ENCODE measurements at regions not wholly inside any gene's neighbourhood (a gene's known extent, or its start where the extent isn't known, plus 50 kb on each side); places are given as distances from the start of the nearest gene placed in this dataset.

- DNase-seq: no peak
These were observed 759.9 kb downstream of the SATB2 start for GRCh38 chr2:198697794-198698193.

GRCh38 chr2:198697218-198697617 is 760.5 kb downstream of the SATB2 start:
- no peak for DNase-seq

DNA sequence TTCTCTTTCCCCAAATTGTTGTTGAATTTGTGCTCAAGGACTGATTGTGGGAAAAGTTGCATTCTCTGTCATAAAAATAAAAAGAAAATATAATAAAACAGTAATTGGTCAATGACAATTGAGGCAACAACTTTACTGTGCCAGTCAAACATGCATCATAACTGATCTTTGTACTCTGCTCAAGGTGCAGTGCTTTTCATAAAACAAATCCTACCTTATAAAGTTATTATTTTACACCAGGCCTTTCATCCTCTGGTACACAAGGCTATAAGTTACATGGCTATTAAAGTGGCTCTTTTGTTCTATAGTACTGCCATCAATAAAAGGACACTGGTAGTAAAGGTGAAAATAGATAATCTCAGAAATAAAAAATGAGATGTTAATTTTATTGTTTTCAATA is 761.9 kb downstream of the SATB2 start:
- no peak for DNase-seq

GRCh38 chr2:198692907-198693510 is 764.7 kb downstream of the SATB2 start:
- DNase-seq: no peak

DNA sequence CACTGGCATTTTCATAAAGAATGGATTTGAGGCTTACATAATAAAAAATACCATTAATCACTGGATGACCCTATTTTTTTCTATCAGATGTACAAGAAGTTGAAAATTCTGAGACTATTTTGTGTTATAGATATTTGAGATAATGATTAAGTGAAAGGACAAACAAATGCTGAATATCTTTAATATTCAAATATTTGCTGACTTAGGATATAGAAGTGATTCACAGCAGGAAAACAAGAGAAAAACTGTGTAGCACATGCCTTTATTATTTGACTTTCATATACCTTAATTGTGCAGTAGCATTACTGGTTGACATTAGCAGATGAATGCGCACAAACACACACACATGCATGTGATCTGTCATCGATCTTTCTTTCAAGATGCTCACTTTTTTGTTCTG is 766.5 kb downstream of the SATB2 start:
- no peak for DNase-seq

- DNase-seq: no peak
These were observed 793.4 kb downstream of the SATB2 start for GRCh38 chr2:198664321-198664720.

GRCh38 chr2:198662905-198663304 is 794.8 kb downstream of the SATB2 start:
- no peak for DNase-seq

- DNase-seq: no peak
These were observed 797.2 kb downstream of the SATB2 start for GRCh38 chr2:198660501-198660900.

- no peak for DNase-seq
These were observed 798.5 kb downstream of the SATB2 start for GRCh38 chr2:198659096-198659870.

DNA sequence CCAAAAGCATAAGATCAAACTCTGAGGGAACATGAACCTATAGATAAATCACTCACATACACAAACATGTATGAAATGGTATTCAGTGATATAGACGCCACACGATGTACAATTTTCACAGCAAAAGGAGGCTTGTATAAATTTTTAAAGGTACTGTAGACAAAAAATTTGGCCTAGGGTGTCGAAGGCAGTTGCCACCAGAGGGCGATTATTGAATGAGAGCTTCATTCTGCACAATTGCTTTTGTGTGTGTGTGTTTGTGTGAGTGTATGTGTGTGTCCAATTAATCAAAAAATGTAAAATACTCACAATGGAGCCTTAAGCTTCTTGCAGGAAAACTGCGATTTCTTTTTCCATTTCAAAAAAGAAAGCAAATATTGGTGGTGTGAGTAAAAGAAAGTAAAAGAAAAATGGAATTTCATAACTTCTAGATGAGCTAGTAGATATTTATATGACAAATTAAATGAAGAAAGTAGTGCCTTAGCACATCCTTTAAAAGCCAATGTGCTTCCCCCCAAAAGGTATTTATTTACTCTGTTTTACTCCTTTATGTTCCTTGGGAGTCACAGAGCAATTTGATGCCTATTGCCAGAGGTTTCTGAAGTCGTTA is 800.1 kb downstream of the SATB2 start:
- no peak for DNase-seq

- no peak for DNase-seq
These were observed 800.9 kb downstream of the SATB2 start for GRCh38 chr2:198656869-198657268.

DNA sequence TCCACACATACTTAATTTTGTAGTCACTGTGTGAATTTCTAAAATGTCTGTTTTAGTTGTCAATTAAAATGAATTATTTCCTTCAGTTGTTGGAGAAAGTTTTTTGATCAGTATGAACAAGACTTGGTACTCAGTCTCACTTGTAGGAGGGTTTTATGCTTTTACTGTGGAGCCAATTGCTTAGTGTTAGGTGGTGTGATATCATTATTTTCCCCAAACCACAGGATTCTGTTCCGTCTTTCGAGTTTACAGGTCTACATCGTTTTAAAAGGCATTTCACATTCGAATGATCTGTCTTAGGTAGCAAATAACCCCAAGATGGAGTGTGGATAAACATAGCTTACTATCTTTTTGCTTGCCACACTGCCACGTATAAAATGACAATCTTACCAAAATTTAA is 803.1 kb downstream of the SATB2 start:
- no peak for DNase-seq

- no peak for DNase-seq
These were observed 804.4 kb downstream of the SATB2 start for GRCh38 chr2:198653311-198653710.

DNA sequence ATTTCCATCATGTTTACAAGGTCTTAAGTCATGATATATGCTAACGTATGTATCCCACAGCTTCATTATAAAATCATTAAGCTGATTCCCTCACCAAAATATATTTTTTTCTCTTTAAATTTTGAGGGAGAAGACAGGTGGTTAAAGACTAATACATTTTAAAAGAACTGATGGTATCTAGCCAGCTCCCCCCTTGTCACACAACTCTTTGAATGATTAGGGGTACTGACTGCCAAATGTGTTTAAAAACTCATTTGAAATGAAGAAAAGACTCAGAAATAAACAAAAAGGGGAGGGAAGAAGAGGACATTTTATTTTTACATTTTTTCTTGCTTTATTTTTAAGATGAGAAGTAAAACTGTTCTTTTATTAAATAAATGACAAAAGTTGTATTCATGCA is 805.3 kb downstream of the SATB2 start:
- DNase-seq: no peak

DNA sequence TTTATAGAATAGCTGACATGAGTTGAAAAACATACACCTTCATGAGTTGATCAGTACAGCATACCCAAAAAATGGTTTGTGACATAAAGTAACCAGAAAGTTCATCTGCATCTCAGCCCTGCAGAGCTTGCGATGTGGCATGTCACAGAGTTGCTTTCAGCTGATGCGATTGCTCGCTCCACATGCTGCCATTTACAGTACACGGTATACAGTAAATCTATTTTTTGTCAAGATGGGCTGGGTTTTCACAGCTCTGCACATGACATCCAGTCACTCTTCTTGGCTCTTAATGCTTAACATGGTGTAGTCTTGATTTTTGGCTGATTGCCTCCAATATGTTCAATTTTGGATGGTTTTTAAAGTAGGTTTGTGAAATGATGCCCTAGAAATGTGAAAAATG is 811.9 kb downstream of the SATB2 start:
- DNase-seq: no peak

GRCh38 chr2:198641161-198641560 is 816.6 kb downstream of the SATB2 start:
- no peak for DNase-seq

DNA sequence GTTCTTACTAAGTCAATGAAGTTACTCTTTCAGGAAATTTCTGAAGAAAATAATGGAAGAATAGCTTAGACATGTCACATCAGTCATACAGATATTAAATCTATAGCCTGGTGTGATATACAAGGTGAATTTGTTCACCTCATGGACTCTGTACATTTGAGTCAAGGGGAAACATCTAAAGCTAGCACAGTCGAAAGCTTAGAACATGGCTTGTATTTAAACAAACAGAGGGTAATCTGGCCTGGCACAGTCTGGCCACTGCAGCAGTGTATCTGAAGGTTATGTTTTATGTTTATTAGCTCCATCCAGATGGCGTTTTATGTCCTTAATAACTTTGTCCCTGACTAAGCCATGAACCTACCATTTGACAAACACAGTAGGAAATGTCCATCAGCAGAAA is 817.3 kb downstream of the SATB2 start:
- DNase-seq: no peak

DNA sequence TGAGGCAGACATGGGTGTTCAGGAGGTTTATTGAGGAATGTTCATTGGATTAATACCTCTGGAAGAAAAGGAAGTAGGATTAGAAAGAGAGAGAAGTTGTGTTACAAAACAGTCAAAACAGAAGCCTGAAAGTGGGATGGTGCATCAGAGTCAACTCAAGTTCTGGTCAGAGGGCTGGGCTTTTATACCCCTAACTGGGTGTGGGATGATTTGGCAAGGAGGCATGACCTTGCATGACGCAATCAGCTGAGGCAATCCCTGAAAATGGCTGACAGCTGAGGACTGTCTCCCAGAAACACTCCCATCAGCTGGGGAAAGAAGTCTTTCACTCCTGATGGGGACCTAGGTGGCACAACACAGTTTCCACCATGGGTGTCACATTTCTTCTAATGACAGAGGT is 818.2 kb downstream of the SATB2 start:
- no peak for DNase-seq

GRCh38 chr2:198638577-198638976 is 819.2 kb downstream of the SATB2 start:
- DNase-seq: no peak

DNA sequence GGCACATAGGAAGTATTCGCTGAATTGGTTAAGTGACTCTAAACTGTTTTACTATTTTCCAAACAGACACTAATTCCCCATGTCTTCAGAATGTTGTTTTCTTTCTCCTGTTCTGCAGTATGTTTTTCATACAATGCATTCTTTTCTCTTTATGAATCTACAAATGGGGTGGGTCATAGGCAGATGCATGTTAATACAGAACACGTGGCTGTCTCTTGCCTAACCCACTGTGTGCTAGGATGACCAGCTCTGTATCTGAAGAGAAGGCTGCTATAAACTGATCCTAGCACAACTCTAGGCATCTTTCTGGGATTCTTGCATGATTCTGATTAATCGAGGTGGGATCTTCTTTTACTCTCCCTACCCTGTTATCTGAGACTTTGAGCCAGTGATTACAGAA is 826.0 kb downstream of the PLCL1 start:
- no peak for DNase-seq

DNA sequence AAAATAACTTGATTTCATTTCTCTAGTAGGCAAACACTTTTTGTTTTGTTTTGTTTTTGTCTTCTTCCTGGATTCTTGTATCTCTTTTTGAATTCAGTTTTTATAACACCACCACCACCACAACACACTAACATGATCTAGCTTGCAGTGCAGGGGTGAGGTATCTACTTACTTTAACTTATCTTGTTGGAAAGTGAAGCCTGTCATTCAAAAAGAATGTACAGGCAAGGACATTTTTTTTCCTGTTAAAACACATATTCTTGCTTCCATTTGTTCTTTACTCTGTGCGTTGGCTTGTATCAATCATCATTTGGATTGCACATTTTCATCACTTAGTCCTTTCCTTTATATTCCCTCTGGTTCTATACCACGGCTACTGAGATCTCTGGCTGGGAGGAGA is 824.2 kb downstream of the PLCL1 start:
- no peak for DNase-seq

GRCh38 chr2:198622986-198623730 is 818.8 kb downstream of the PLCL1 start:
- no peak for DNase-seq

- no peak for DNase-seq
These were observed 811.6 kb downstream of the PLCL1 start for GRCh38 chr2:198615972-198616371.

DNA sequence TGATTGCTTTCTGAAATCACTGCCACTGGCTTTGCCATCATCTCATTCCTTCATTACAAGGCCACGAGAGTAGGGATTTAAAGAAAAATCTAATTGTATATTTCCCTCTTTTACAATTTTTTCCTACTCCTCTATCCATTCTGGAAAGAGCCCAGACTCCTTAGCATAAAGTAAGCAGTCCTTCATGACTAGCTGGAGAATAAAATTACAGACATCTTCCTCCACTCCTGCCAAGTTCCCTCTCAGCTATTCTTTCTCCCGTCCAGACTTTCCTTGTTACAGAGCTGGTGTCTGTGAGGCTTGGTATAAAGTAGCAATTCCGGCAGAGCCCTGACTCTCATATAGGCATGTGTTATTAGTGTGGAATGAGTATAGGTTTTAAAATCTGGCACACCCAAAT is 806.8 kb downstream of the PLCL1 start:
- DNase-seq: no peak

All from NCI-H226 (cell line).